Thoracic aorta (tissue), 2 donors: ENCODE measurements at regions not wholly inside any gene's neighbourhood (a gene's known extent, or its start where the extent isn't known, plus 50 kb on each side); places are given as distances from the start of the nearest gene placed in this dataset.

Experiments used
- ATAC-seq: fragments of 150-250 bp; one replicate; pipeline ENCODE4 v1.8.0; 2017; ENCODE audit warnings: low read depth; ENCODE audit not compliant: insufficient number of reproducible peaks, low FRiP score
- DNase-seq: peaks from one replicate; pipeline ENCODE4 v3.0.0-alpha.2; 2020; ENCODE audit warnings: low spot score
- H3K27ac ChIP-seq, 2 donors: fragments of 200-600 bp; sonication (generic); 1 replicate in 1 of 2; 2 replicates in 1 of 2; pipeline ENCODE4 v1.5.1; 2016; ENCODE audit warnings: mild to moderate bottlenecking in 2 of 2, moderate library complexity in 2 of 2
- H3K27me3 ChIP-seq: fragments of 200-600 bp; sonication (generic); replicated peaks from 2 replicates; pipeline ENCODE4 v1.6.0; 2016; ENCODE audit warnings: mild to moderate bottlenecking; ENCODE audit not compliant: insufficient read depth
- H3K36me3 ChIP-seq: fragments of 200-600 bp; sonication (generic); one replicate; pipeline ENCODE4 v1.5.1; 2016
- H3K4me1 ChIP-seq, 2 donors: fragments of 200-600 bp; sonication (generic); 1 replicate in 1 of 2; 2 replicates in 1 of 2; pipeline versions ENCODE4 v1.5.1 to v1.6.0; 2016; ENCODE audit warnings: low read depth in 2 of 2, mild to moderate bottlenecking in 1 of 2; ENCODE audit not compliant: control insufficient read depth in 1 of 2
- H3K4me3 ChIP-seq: fragments of 200-600 bp; sonication (generic); 2 replicates; pipeline ENCODE4 v1.5.1; 2016; ENCODE audit warnings: mild to moderate bottlenecking
- H3K9me3 ChIP-seq: fragments of 200-600 bp; sonication (generic); 2 replicates; pipeline ENCODE4 v1.5.1; 2016
- CTCF ChIP-seq: fragments of 200-600 bp; sonication (generic); IDR thresholded peaks from one replicate; pipeline ENCODE4 v1.5.1; 2019; ENCODE audit warnings: antibody characterized with exemption

- TF ChIP-seq CTCF, result no peak
- ATAC-seq (no peak), DNase-seq (no peak)
- no peaks in the 10 kb centered on the region for H3K36me3 ChIP-seq
- no peak overlapping the region for H3K4me3 ChIP-seq
- no peaks in the 10 kb centered on the region for H3K27me3 ChIP-seq
- no peaks in the 10 kb centered on the region for H3K4me1 ChIP-seq
- no peak overlapping the region for H3K27ac ChIP-seq
- H3K9me3 ChIP-seq, result no peaks in the 10 kb centered on the region
Observed at GRCh38 chr9:38254756-38255155, 137.7 kb upstream of the ALDH1B1 start.

GRCh38 chr9:38254151-38254550 lies 138.4 kb upstream of the ALDH1B1 start:
- Histone ChIP-seq H3K36me3 (no peaks in the 10 kb centered on the region), H3K27me3 (no peaks in the 10 kb centered on the region), H3K4me1 (no peaks in the 10 kb centered on the region), H3K9me3 (no peaks in the 10 kb centered on the region), H3K4me3 (no peak overlapping the region), H3K27ac (no peak overlapping the region)
- TF ChIP-seq CTCF, result no peak
- ATAC-seq (no peak), DNase-seq (no peak)

- no peak overlapping the region for H3K27ac ChIP-seq
- no peaks in the 10 kb centered on the region for H3K27me3 ChIP-seq
- no peaks in the 10 kb centered on the region for H3K4me1 ChIP-seq
- no peak for DNase-seq
- no peaks in the 10 kb centered on the region for H3K9me3 ChIP-seq
- H3K36me3 ChIP-seq, result no peaks in the 10 kb centered on the region
- H3K4me3 ChIP-seq, result no peak overlapping the region
- ATAC-seq, result no peak
- TF ChIP-seq CTCF, result no peak
Observed at GRCh38 chr9:38253200-38253599, 139.3 kb upstream of the ALDH1B1 start.

GRCh38 chr9:38251036-38251860 lies 141.3 kb upstream of the ALDH1B1 start:
- H3K4me3 ChIP-seq, result no peak overlapping the region
- H3K27ac ChIP-seq, result no peak overlapping the region
- no peaks in the 10 kb centered on the region for H3K4me1 ChIP-seq
- DNase-seq, result no peak
- no peak for TF ChIP-seq CTCF
- no peaks in the 10 kb centered on the region for H3K36me3 ChIP-seq
- H3K9me3 ChIP-seq, result no peaks in the 10 kb centered on the region
- H3K27me3 ChIP-seq, result no peaks in the 10 kb centered on the region
- no peak for ATAC-seq

GRCh38 chr9:38250279-38251035 lies 142.0 kb upstream of the ALDH1B1 start:
- no peak for TF ChIP-seq CTCF
- H3K9me3 ChIP-seq, result no peaks in the 10 kb centered on the region

More at GRCh38 chr9:38250279-38251035, 142.0 kb upstream of the ALDH1B1 start:
- ATAC-seq (no peak), DNase-seq (no peak)
- H3K27me3 ChIP-seq, result no peaks in the 10 kb centered on the region
- no peak overlapping the region for H3K27ac ChIP-seq
- no peaks in the 10 kb centered on the region for H3K4me1 ChIP-seq
- no peaks in the 10 kb centered on the region for H3K36me3 ChIP-seq
- no peak overlapping the region for H3K4me3 ChIP-seq
